LNCAP (cell line): ENCODE measurements at regions not wholly inside any gene's neighbourhood (a gene's known extent, or its start where the extent isn't known, plus 50 kb on each side); places are given as distances from the start of the nearest gene placed in this dataset.

ENCODE experiments used
- TF ChIP-seq, protein P1 (sequence below): fragments of 450-650 bp; IDR thresholded peaks from 2 replicates; pipeline ENCODE4 v1.5.1; 2017; ENCODE audit warnings: mild to moderate bottlenecking

DNA sequence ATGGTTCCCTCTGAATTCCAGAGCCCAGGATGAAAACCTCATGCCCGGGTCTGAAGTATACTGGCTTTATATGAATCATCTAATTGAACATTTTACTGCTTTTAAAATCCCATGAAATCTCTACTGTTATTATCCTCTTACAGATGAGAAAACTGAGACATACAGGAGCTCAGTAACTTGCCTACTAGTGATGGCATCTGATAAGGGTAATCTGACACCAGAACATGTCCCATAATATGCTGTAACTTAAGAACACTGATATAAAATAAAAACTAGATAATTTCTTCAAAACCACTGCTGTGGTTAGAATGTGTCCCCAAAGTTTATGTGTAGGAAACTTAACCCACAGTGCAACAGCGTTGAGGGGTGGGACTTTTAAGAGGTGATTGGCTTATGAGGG lies 219.6 kb upstream of the TMTC1 start:
- TF ChIP-seq, protein P1, sequence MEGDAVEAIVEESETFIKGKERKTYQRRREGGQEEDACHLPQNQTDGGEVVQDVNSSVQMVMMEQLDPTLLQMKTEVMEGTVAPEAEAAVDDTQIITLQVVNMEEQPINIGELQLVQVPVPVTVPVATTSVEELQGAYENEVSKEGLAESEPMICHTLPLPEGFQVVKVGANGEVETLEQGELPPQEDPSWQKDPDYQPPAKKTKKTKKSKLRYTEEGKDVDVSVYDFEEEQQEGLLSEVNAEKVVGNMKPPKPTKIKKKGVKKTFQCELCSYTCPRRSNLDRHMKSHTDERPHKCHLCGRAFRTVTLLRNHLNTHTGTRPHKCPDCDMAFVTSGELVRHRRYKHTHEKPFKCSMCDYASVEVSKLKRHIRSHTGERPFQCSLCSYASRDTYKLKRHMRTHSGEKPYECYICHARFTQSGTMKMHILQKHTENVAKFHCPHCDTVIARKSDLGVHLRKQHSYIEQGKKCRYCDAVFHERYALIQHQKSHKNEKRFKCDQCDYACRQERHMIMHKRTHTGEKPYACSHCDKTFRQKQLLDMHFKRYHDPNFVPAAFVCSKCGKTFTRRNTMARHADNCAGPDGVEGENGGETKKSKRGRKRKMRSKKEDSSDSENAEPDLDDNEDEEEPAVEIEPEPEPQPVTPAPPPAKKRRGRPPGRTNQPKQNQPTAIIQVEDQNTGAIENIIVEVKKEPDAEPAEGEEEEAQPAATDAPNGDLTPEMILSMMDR = no peak

DNA sequence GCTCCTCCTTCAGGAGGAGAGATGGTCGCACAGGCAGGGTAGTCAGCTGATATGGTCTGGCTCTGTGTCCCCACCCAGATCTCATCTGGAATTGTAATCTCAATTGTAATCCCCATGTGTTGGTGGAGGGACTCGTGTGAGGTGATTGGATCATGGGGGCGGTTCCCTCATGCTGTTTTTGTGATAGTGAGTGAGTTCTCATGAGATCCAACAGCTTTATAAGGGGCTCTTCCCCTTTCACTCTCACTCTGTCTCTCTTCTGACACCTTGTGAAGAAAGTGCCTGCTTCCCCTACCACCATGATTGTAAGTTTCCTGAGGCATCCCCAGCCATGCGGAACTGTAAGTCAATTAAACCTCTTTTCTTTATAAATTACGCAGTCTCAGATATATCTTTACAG lies 218.9 kb upstream of the TMTC1 start:
- TF ChIP-seq, protein P1 = no peak

DNA sequence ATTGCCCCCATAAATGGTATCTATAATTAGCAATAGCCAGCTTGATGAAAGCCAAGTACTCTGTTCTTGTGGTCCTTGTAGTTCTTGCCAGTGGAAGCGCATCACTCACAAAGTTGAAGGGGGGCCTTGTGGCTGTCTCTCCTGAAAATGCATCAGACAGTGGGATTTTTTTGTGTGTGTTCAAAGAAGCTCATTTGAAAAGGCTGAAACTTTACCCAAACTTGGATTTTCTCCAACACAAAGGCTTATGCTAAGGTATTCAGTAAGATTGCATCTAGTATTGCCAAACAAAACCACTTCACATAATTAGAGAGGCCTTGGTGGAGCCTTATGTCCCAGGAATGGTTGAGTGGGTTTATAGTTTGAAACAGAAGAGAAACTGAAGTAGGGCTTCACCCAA lies 216.7 kb upstream of the TMTC1 start:
- TF ChIP-seq, protein P1 = no peak

DNA sequence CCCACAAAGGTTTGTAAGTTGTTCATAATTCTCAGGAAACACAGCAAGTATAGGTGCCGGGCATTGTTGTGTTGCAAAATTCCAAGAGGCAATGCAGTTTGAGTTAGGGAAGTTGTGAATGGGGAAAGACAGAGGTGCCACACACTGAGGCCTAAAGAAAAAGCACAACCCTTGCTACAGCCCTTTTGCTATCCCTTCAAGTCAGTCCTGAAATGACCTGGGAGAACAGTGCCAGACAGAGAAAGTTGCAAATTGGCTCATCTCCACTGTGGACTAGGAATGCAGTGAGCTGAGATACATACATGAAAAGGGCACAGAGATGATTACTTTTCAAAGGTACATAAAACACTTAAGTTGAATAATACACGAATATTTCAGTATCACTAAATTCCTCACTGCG lies 213.3 kb upstream of the TMTC1 start:
- TF ChIP-seq, protein P1 = no peak

DNA sequence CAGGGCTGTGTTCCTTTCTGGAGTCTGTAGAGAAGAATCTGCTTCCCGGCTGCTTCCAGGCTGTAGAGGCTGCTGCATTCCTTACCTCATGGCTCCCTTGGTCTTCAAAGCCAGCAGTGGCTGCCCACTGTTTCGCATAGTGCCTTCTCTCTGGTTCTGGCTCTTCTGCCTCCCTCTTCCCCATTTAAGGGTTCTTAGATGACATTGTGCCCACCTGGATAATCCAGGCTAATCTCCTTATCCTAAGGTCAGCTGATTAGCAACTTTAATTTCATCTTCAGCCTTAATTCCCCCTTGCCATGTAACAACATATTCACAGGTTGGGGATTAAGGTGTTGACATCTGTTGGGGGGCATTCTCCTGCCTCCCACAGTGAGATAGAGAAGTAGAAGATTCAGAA lies 208.6 kb upstream of the TMTC1 start:
- TF ChIP-seq, protein P1 = no peak

DNA sequence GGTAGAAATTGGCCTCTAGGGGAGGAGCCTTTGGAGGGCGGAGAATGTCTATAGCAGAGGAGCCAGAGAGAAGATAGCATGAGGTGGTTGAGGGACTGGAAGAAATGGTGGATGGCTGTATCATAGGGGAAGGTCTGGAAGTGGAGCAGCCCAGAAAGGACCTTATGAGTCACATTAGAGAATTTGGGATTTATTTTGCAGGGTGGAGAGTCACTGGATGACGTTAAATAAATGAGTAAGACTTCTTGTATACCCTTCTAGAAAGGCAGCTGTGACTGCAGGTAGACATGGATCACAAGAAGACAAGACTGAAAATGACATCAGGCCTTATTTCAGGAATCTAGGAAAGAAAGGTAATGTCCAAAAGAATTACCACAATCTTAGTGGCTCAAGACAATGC lies 208.2 kb upstream of the TMTC1 start:
- TF ChIP-seq, protein P1 = no peak

DNA sequence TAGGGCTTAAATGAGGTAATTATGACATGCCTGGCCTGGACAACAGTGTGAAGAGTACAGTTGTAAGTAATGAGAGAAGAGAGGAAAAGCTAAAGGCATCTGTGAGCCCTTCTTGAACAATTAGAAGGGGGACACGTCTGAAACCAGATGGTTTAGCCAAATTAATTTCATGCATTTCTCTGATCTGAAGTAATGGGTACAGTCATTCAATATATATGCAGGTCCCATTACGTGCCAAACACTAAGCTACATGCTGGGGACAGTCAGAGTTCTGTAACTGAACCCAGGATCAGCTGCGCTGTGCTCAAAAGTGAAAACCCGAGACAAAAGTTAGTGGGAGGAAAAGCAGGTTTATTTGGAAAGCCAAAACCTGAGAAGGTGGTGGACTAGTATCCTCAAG lies 207.2 kb upstream of the TMTC1 start:
- TF ChIP-seq, protein P1 = no peak

DNA sequence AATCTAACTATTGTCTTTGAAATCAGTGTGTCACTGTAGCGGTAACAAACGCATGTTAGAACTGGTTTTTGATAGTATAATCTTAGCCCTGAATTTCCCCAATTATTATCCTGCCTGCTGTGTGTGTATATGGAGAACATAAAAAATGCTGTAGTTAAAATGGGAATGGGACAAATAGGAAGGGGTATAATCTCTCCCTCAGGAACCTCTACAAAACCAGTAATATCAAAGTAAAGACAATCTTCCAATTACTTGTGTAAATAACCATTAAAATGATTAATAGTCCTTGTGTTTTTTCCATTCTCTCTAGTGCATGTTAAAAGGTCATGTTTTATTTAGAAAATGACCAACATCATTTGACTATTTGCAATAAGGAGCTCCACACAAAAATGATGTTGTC lies 200.1 kb upstream of the TMTC1 start:
- TF ChIP-seq, protein P1 = no peak
